SK-N-MC (cell line): ENCODE measurements at regions not wholly inside any gene's neighbourhood (a gene's known extent, or its start where the extent isn't known, plus 50 kb on each side); places are given as distances from the start of the nearest gene placed in this dataset.

ENCODE experiments used
- EZH2 ChIP-seq: fragments of 200-600 bp; sonication (generic); IDR thresholded peaks from one replicate; pipeline ENCODE4 v1.6.1; 2017; ENCODE audit warnings: antibody characterized with exemption
- POLR2AphosphoS5 ChIP-seq: IDR thresholded peaks from 2 replicates; pipeline ENCODE4 v1.6.1; 2012; ENCODE audit warnings: mild to moderate bottlenecking, low read depth, low read length, borderline replicate concordance

- TF ChIP-seq POLR2AphosphoS5: no peak
- TF ChIP-seq EZH2: no peak
Observed at GRCh38 chr12:127428420-127428819, 838.5 kb upstream of the TMEM132C start.
